GM21737 (cell line): ENCODE measurements at regions not wholly inside any gene's neighbourhood (a gene's known extent, or its start where the extent isn't known, plus 50 kb on each side); places are given as distances from the start of the nearest gene placed in this dataset.
"Not testable (repeated sequence)": the region's sequence is repeated elsewhere in the genome, so short reads cannot be mapped to it uniquely, and the experiment has no call there.

Experiments used
- ATAC-seq: cut with Tn5 transposase; IDR thresholded peaks from one replicate; pipeline ENCODE4 v1.9.1; 2021; ENCODE audit warnings: mild to moderate bottlenecking, moderate library complexity; ENCODE audit not compliant: unreplicated experiment

- no peak for ATAC-seq
These were observed 94.0 kb upstream of the TBL1X start for GRCh38 chrX:9370893-9371292.

GRCh38 chrX:9372866-9373265 lies 92.0 kb upstream of the TBL1X start:
- ATAC-seq = no peak

- no peak for ATAC-seq
These were observed 91.1 kb upstream of the TBL1X start for GRCh38 chrX:9373789-9374188.

GRCh38 chrX:9374555-9374954 lies 90.3 kb upstream of the TBL1X start:
- ATAC-seq = no peak

- no peak for ATAC-seq
These were observed 88.7 kb upstream of the TBL1X start for GRCh38 chrX:9376111-9376510.

- not testable (repeated sequence) for ATAC-seq
These were observed 87.6 kb upstream of the TBL1X start for GRCh38 chrX:9377216-9377615.

- no peak for ATAC-seq
These were observed 85.7 kb upstream of the TBL1X start for GRCh38 chrX:9378980-9379696.

- no peak for ATAC-seq
These were observed 84.9 kb upstream of the TBL1X start for GRCh38 chrX:9379697-9380551.

GRCh38 chrX:9383655-9384054 lies 81.2 kb upstream of the TBL1X start:
- ATAC-seq = no peak

- ATAC-seq = no peak
These were observed 76.4 kb upstream of the TBL1X start for GRCh38 chrX:9388450-9388849.

- ATAC-seq = no peak
These were observed 74.7 kb upstream of the TBL1X start for GRCh38 chrX:9390121-9390520.

- ATAC-seq = no peak
These were observed 74.0 kb upstream of the TBL1X start for GRCh38 chrX:9390693-9391368.

GRCh38 chrX:9392445-9392844 lies 72.4 kb upstream of the TBL1X start:
- ATAC-seq = no peak

GRCh38 chrX:9393571-9393970 lies 71.3 kb upstream of the TBL1X start:
- ATAC-seq = no peak

- no peak for ATAC-seq
These were observed 70.6 kb upstream of the TBL1X start for GRCh38 chrX:9394212-9394611.

- ATAC-seq = no peak
These were observed 67.9 kb upstream of the TBL1X start for GRCh38 chrX:9396930-9397329.

- no peak for ATAC-seq
These were observed 63.8 kb upstream of the TBL1X start for GRCh38 chrX:9401051-9401450.

GRCh38 chrX:9403374-9403773 lies 61.5 kb upstream of the TBL1X start:
- no peak for ATAC-seq

- not testable (repeated sequence) for ATAC-seq
These were observed 59.2 kb upstream of the TBL1X start for GRCh38 chrX:9405635-9406034.

- ATAC-seq = not testable (repeated sequence)
These were observed 54.0 kb upstream of the TBL1X start for GRCh38 chrX:9410889-9411288.

GRCh38 chrX:9411682-9412081 lies 53.2 kb upstream of the TBL1X start:
- ATAC-seq = not testable (repeated sequence)

- ATAC-seq = no peak
These were observed 50.4 kb upstream of the TBL1X start for GRCh38 chrX:9414416-9414815.
